COR-L47 (cell line): ENCODE measurements at regions not wholly inside any gene's neighbourhood (a gene's known extent, or its start where the extent isn't known, plus 50 kb on each side); places are given as distances from the start of the nearest gene placed in this dataset.

Experiments
- DNase-seq: peaks from one replicate; lab custom pipeline; 2025; lab: John Stamatoyannopoulos, UW

- DNase-seq: no peak
Observed at GRCh38 chr1:168964478-168964877, 142.0 kb upstream of the ATP1B1 start.

GRCh38 chr1:168966217-168966616 is 140.3 kb upstream of the ATP1B1 start:
- DNase-seq: no peak

- DNase-seq: no peak
Observed at GRCh38 chr1:168966636-168967035, 139.9 kb upstream of the ATP1B1 start.

GRCh38 chr1:168970926-168971659 is 135.4 kb upstream of the ATP1B1 start:
- no peak for DNase-seq

GRCh38 chr1:168972225-168972624 is 134.3 kb upstream of the ATP1B1 start:
- no peak for DNase-seq

- DNase-seq: peak; percentile 57
Observed at GRCh38 chr1:168972887-168973286, 133.6 kb upstream of the ATP1B1 start.

- DNase-seq: no peak
Observed at GRCh38 chr1:168974117-168974516, 132.4 kb upstream of the ATP1B1 start.

GRCh38 chr1:168974611-168975010 is 131.9 kb upstream of the ATP1B1 start:
- DNase-seq: no peak

GRCh38 chr1:168976267-168976666 is 130.2 kb upstream of the ATP1B1 start:
- no peak for DNase-seq

GRCh38 chr1:168977618-168978017 is 128.9 kb upstream of the ATP1B1 start:
- no peak for DNase-seq

- no peak for DNase-seq
Observed at GRCh38 chr1:168979276-168979675, 127.2 kb upstream of the ATP1B1 start.

GRCh38 chr1:168980180-168980579 is 126.3 kb upstream of the ATP1B1 start:
- no peak for DNase-seq

- DNase-seq: no peak
Observed at GRCh38 chr1:168980656-168981055, 125.8 kb upstream of the ATP1B1 start.

GRCh38 chr1:168982778-168983177 is 123.7 kb upstream of the ATP1B1 start:
- DNase-seq: no peak

GRCh38 chr1:168987330-168987729 is 119.2 kb upstream of the ATP1B1 start:
- DNase-seq: no peak

- no peak for DNase-seq
Observed at GRCh38 chr1:168987923-168988322, 118.6 kb upstream of the ATP1B1 start.

GRCh38 chr1:168989985-168990384 is 116.5 kb upstream of the ATP1B1 start:
- DNase-seq: no peak

GRCh38 chr1:168991667-168992475 is 114.6 kb upstream of the ATP1B1 start:
- DNase-seq: no peak

- DNase-seq: no peak
Observed at GRCh38 chr1:169001353-169001752, 105.1 kb upstream of the ATP1B1 start.

GRCh38 chr1:169003864-169004516 is 102.5 kb upstream of the ATP1B1 start:
- DNase-seq: no peak

- no peak for DNase-seq
Observed at GRCh38 chr1:169005776-169006175, 100.7 kb upstream of the ATP1B1 start.

- no peak for DNase-seq
Observed at GRCh38 chr1:169009666-169010065, 96.8 kb upstream of the ATP1B1 start.

- no peak for DNase-seq
Observed at GRCh38 chr1:169012416-169012815, 94.1 kb upstream of the ATP1B1 start.
